BJ (cell line): ENCODE measurements at regions not wholly inside any gene's neighbourhood (a gene's known extent, or its start where the extent isn't known, plus 50 kb on each side); places are given as distances from the start of the nearest gene placed in this dataset.

ENCODE experiments used
- CTCF ChIA-PET: fragments of 350-600 bp; formaldehyde crosslinking; extraction: SDS; loops from one replicate; lab custom pipeline; 2021; ENCODE audit warnings: antibody characterized with exemption, inconsistent platforms; lab: Yijun Ruan, JAX
- POLR2A ChIA-PET: fragments of 300-600 bp; sonication (Branson Sonifier 250); formaldehyde crosslinking; extraction: SDS; loops from one replicate; lab custom pipeline; 2021; ENCODE audit warnings: antibody characterized with exemption; lab: Charles Lee
- DNase-seq: peaks from one replicate; pipeline ENCODE4 v3.0.0-alpha.2; 2011; ENCODE audit warnings: low read depth
- H3K27me3 ChIP-seq: 2 replicates; pipeline ENCODE4 v1.6.0; 2011; ENCODE audit warnings: low read length; ENCODE audit not compliant: control insufficient read depth, insufficient read depth
- H3K36me3 ChIP-seq: 2 replicates; pipeline ENCODE4 v1.5.1; 2011; ENCODE audit warnings: low read length; ENCODE audit not compliant: control insufficient read depth, insufficient read depth
- H3K4me3 ChIP-seq: 2 replicates; pipeline ENCODE4 v1.5.1; 2011; ENCODE audit warnings: low read depth, mild to moderate bottlenecking, control low read depth, low read length
- TF ChIP-seq, protein P1 (sequence below): IDR thresholded peaks from 2 replicates; pipeline ENCODE4 v1.5.1; 2011; ENCODE audit warnings: low read depth, mild to moderate bottlenecking, control low read depth, inconsistent platforms, low read length, moderate library complexity; ENCODE audit not compliant: insufficient read depth

DNA sequence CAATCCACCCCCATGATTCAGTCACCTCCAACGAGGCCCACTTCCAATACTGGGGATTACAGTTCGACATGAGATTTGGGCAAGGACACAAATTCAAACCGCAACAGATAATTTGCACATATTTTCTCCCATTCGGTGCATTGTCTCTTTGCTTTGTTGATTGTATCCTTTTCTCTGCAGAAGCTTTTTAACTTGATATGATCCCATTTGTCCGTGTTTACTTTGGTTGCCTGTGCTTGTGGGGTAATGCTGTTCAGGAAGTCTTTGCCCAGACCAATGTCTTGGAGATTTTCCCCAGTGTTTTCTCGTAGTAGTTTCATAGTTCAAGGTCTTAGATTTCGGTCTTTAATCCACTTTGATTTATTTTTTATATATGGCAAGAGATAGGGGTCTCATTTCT lies 330.8 kb upstream of the SPRY2 start:
- Histone ChIP-seq H3K36me3 (no peaks in the 10 kb centered on the region), H3K27me3 (no peaks in the 10 kb centered on the region), H3K4me3 (no peak overlapping the region)
- ChIA-PET CTCF (no interaction called here), POLR2A (no interaction called here)
- DNase-seq, result no peak
- TF ChIP-seq, protein P1, sequence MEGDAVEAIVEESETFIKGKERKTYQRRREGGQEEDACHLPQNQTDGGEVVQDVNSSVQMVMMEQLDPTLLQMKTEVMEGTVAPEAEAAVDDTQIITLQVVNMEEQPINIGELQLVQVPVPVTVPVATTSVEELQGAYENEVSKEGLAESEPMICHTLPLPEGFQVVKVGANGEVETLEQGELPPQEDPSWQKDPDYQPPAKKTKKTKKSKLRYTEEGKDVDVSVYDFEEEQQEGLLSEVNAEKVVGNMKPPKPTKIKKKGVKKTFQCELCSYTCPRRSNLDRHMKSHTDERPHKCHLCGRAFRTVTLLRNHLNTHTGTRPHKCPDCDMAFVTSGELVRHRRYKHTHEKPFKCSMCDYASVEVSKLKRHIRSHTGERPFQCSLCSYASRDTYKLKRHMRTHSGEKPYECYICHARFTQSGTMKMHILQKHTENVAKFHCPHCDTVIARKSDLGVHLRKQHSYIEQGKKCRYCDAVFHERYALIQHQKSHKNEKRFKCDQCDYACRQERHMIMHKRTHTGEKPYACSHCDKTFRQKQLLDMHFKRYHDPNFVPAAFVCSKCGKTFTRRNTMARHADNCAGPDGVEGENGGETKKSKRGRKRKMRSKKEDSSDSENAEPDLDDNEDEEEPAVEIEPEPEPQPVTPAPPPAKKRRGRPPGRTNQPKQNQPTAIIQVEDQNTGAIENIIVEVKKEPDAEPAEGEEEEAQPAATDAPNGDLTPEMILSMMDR, result no peak

DNA sequence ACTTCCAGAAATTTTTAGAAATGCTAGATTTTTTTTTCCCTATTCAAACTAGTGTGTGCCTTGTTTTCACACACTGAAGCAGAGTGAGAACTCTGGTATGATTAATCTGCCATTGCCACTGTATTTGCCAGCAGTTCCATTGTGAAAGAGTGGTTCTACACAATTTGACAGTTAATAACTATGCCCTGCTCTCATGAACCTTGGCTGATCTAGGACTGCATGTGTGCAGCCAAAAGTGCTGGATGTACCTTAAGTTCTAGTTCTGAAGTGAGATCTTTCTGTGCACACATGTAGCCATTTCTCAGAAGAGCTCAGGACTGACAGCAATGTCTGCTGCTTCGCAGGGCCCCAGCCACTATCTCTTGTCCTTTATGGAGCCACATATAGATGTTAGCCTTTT lies 328.2 kb upstream of the SPRY2 start:
- H3K27me3 ChIP-seq, result no peaks in the 10 kb centered on the region
- no peak for DNase-seq
- ChIA-PET POLR2A (no interaction called here), CTCF (no interaction called here)
- H3K4me3 ChIP-seq, result no peak overlapping the region
- no peaks in the 10 kb centered on the region for H3K36me3 ChIP-seq
- TF ChIP-seq, protein P1, result no peak

DNA sequence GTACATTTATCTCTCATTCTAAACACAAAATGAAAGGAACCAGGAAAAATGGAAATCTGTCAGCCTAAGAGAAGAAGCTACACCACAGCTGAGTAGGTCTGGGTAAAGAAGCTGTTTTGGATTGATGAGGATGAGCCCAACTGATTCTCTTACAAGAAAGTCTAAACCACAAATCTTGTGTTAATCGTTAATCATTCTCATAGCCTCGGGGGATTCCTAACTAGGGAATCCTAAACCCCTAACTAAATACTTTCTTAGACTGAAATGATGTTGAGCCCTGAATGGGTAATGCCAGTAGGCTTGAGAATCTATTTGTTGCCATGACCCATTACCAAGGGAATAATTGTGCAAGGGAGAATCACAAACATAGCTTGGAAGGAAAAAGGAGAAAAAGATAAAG lies 327.5 kb upstream of the SPRY2 start:
- no peak for DNase-seq
- H3K27me3 ChIP-seq, result no peaks in the 10 kb centered on the region
- no peaks in the 10 kb centered on the region for H3K36me3 ChIP-seq
- POLR2A ChIA-PET, result no interaction called here
- H3K4me3 ChIP-seq, result no peak overlapping the region
- TF ChIP-seq, protein P1, result no peak
- CTCF ChIA-PET, result no interaction called here

DNA sequence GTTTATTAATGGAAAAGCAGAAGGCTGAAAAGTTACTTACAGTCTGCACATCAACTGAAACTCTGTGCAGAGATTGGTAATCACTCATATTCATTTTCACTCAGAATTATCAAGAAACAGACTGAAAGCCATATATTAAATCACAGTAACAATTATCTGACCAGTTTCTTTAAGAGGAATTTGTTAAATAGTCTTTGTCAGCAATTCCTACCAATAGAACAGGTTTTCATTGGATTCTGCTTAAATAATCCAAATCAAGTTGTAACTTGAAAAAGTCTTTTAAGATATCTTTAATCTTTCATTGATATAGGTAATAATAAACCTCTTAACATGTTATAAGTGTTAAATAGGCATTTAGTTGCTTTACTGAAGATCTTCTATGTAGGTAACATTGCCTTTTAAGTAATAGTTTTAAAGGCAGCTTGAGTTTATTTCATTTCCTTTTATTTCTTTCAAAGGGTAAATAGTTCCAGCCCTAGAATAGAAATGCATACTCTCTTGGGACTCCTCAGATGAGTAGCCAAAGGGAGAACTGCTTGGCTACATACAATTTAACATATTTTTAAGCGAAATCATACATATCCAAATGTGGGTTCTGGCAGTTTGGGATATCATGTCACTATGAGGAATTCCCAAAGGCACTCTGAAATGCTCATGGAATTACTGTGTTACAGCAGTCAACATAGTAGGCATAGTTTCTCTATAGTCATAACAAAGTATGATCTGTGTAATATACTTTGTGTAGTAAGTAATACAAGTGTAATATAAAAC lies 326.0 kb upstream of the SPRY2 start:
- Histone ChIP-seq H3K27me3 (no peaks in the 10 kb centered on the region), H3K36me3 (no peaks in the 10 kb centered on the region), H3K4me3 (no peak overlapping the region)
- TF ChIP-seq, protein P1, result no peak
- ChIA-PET POLR2A (no interaction called here), CTCF (interaction anchor here (0.8 kb wide), 1 partner anchor 17 kb away, joined by 3 read pairs; no protein-coding TSS in a partner anchor)
- DNase-seq, result no peak

DNA sequence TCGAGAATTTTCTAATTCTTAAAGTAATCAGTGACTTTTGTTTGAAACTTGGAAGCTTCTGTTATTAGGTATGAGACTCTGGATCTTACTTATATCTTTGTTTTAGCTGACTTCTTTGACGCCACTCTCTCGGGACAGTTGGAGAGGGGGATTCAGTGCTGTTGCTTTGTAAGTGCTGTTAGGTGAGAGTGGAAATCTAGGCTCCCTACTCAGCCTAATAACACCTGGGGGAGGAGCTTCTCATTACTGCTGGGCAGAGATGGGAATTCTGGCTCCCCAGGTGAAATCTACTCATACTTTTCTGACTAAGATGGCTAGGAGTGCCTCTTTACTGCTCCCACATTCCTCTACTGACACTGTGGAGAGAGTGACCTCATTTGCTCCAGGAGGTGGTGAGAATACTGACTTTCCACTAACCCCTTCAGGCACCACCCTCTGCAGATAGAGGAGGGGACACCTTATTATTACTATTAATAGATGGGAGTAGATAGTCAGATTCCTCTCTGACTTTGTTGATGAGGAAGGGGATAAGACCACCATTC lies 324.9 kb upstream of the SPRY2 start:
- no peak for DNase-seq
- CTCF ChIA-PET, result no interaction called here
- POLR2A ChIA-PET, result no interaction called here
- TF ChIP-seq, protein P1, result no peak
- H3K36me3 ChIP-seq, result no peaks in the 10 kb centered on the region
- no peaks in the 10 kb centered on the region for H3K27me3 ChIP-seq
- H3K4me3 ChIP-seq, result no peak overlapping the region
